ENCODE measurements at regions not wholly inside any gene's neighbourhood (a gene's known extent, or its start where the extent isn't known, plus 50 kb on each side); places are given as distances from the start of the nearest gene placed in this dataset.

DNA sequence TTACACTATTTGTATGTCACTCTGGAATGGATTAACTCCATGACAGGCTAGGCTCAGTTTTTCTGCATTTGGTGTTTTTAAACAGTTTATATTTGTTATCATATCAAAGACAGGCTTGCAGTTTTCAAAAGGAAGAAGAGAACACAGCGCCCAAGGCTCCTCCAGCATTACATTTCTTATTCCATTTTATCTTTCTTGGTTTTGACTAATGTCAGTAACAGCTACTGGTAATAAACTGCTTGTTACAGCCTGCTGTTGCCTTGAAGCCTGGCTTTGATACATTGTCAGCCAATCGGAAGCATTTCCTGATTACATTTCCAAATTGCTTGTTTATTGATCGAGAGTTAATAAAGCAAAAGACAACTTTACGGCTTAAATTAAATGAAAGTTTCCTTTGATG is 166.0 kb upstream of the MDFIC start:
- no peak for DNase-seq (ENCODE audit: low spot score)

DNA sequence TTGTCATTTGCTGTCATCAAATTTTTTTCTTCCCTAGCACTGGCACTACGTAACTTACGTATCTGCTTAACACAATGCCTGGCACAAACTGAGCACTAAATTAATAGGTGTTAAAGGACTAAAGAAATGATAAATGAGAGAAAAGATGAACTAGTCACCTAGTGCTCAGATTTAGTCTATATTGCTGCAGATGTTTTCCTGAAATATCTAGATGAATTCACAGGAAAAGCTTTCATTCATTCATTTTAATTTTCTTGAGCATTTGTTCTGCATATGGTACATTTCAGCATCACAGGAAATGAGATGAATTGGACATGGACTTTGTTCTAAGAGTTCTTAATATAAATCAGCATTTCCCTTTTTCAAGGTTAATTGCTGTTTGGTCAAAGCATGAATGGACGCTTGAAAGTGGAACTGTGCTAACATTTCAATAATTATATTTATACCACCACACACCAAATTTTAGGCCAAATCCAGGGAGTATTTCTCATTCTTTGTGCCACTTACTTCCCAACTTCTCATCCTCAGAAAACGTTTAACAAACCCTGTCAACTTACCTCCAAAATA is 163.2 kb upstream of the MDFIC start:
- no peak for DNase-seq (ENCODE audit: low spot score)

DNA sequence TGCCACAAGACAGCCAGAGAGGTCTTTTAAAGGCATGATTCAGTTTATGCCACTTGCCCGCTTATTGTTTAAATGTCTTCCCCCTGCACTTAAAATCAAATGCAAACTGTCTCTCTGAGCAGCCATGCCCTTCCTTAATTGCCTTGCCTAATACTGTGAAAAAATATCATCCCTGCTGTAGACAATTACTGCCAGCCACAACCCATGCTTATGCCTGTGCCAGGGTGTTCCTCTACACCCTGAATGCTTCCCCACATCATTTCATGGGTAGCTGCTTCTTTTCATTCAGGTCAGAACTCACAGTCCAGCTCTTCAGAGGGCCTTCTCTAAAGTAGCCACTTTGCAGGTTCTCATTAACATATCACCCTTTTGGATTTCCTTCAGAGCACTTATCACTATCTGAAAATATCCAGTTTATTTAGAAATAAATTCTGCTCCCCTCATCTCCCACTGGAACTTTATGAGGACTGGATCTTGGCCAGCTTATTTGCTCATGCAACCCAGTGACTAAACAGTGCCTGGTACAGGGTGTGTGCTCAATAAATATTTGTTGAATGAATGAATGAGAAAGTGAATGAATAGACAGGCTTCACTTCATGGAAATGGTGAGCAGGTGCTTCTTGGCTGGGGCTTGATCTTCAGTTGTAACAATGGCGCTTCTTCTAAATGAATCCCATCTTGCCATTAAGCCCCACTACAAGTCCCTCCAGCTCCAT is 162.4 kb upstream of the MDFIC start:
- no peak for DNase-seq (ENCODE audit: low spot score)

DNA sequence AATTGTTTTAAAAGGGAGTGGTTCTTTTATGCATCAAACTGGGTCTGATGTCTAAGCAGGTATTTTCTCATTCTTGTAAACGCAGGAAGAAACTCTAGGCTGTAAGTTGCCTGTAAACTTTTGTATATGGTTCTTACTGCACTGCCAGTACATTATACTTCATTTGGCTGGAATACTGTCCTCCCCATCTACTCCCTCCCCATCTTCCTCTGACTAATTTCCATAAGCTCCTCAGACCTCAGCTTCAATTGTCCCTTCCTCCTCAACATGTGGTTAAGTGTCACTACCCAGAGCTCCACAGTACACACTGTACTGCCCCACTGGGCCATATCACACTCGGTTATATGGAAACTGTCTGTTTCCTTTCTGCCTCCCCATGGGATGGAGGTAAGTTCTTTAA is 161.4 kb upstream of the MDFIC start:
- DNase-seq (ENCODE audit: low spot score): no peak

DNA sequence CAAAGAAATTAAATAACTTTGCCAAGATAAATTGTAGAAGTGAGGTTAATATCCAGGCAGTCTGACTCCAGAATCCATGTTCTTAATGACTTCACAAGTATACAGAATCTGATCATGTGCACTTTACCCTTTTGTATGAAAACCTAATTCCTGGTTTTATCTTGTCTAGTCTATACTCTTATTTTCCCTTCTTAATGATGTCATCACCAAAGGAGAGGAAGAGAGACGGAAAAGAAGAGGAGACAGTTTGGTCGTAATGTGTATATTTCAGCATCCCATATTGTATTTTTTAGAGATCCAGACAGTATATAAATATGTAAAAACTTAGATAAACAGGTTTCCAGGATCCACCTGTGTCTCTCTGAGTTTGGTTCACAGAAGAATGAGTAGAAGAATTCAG is 159.9 kb upstream of the MDFIC start:
- DNase-seq (ENCODE audit: low spot score): no peak

DNA sequence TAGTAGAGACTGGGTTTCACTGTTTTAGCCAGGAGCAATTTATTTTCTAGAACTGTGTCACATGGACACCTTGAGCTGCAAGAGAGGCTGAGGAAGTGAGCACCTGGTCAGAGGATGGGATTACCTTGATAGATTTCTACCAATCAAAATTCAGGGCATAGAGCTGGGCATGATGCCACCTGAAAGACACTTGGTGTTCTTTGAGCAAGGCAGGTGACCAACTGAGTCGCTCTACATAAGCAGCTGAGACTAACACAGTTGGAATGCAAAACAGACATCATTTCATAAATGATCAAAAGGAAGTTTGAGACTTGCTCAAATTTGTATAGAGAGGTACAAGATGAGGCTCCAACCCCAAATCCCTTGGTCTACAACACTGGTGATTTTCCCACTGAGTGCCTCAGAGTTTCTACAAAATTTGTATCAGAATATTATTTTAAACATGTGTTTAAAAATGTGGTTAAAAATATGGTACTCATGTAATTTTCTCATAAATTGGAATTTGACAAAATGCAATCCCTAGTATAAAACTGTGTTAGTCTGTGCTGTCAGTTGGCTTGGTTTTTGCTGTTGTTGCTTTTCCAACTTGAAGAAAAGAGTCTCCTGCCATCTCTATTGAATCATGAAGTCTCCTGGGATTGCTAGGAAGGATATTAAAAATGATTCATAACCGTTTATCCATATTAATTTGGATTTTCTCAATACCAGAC is 156.4 kb upstream of the MDFIC start:
- DNase-seq (ENCODE audit: low spot score): no peak

DNA sequence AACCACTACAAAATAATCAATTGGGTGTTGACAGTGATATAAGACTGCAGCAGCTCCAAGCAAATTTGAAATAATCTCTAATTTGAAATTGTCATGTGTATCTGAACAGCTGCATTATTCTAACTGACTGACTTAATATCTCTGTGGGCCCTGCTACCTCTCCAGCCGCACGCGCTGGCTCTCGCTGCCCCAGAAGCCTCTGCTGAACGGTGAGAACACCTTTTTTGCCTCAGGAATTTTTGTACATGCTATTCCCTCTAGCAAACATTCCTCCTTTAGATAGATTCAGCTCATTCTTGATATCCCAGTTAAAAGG is 155.9 kb upstream of the MDFIC start:
- DNase-seq (ENCODE audit: low spot score): no peak

DNA sequence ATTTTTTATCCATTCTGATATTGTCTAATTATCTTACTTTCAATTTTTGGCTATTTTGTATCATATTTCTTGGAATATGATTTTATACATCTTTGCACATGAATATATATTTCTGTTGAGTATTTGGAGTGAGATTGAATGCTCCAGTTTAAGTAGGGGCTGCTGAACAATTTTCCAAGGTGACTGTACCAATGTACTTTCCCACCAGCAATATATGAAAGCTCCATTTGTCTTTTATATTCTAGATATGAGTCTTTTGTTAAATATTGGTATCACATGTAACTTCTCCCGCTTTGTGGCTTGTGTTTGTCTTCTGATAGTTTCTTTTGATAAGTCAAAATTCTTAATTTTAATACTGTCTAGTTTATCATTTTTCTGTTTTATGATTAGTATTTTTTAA is 144.6 kb upstream of the MDFIC start:
- DNase-seq (ENCODE audit: low spot score): no peak

DNA sequence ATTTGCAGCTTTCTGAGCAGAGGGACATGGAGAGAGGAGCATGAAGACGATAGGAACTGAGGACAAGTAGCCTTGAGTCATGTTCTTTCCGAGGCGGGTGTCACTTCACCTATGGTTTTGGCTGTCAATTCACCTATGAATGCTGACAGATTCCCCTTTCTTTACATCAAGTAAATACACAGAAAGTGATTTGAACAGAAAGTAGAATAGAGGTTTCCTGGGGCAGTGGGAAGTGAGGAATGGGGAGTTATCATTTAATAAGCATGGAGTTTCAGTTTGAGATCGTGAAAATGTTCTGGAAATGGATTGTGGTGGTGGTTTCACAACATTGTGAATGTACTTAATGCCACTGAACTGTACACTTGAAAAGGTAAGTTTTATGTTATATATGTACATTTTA is 138.4 kb upstream of the MDFIC start:
- no peak for DNase-seq (ENCODE audit: low spot score)

DNA sequence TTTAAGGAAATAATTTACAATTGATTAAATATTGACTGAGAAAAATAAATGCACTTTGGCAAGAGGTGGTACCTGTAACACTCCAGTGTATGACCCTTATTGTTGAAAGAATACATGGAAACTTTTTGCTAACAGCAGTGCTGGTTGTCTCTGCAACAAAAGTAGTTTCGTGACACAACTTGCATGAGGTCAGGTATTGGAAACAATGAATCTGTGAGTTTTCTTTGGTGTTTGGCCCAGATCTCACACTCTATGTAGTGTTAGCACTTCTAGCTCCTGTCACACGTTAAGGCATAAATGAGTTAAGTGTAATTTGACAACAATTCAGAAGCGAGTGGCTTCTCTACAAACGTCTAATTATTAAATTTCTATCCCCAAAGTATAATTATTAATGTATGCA is 137.7 kb upstream of the MDFIC start:
- no peak for DNase-seq (ENCODE audit: low spot score)

DNA sequence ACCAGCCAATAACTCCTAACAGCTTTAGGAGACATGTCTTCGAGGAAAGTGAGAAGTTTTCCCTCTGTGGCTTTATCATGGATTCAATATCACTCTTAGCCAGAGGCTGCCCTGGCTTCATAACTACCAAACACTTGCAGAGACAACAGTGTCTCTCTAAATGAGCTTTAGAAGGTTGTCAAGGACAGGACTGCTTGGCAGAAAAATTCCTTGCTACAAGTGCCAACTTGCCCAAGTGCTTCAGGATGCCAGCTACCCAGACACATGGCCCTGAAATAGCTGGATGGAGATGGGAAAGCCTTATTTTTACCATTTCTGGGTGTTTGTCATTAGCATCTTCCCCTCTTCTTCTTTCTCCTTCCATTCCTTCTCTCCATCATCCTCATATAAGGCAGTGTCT is 137.1 kb upstream of the MDFIC start:
- no peak for DNase-seq (ENCODE audit: low spot score)

DNA sequence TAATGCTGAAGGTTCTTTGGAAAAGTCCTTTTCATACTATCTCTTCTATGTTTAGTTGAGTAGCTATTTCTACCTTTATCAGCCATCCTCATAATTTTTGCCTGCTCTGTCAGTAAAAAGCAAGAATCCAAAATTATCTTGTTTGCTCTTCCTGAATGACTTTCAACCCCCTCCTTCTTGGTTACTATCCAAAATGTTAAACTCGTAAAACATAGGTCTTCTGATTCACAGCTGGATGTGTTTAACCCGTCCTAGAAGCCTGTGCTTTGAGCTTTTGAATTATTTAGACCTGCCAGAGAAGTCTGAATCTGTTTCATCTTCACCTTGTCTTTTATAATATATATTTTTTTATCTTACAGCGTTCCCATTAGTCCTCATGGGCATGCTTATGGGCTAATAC is 136.4 kb upstream of the MDFIC start:
- no peak for DNase-seq (ENCODE audit: low spot score)

DNA sequence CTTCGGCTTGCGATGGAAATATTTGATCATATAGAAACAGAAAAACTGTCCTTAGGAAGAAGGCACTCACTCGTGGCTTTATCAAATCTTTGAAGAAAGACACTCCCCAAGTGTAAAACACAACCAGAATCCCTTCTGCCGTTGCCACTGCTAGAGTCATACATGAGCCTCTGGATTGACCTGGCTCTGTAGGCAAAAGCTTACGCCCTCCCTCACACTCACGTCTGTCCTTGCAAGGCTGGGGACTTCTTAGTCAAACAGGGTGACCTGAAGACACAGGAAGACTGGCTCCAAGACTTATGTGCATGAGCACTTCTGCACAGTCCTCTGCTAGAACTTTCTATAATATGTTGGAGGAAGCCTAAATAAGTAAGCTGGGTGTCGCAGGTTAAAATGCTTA is 135.4 kb upstream of the MDFIC start:
- DNase-seq (ENCODE audit: low spot score): no peak

DNA sequence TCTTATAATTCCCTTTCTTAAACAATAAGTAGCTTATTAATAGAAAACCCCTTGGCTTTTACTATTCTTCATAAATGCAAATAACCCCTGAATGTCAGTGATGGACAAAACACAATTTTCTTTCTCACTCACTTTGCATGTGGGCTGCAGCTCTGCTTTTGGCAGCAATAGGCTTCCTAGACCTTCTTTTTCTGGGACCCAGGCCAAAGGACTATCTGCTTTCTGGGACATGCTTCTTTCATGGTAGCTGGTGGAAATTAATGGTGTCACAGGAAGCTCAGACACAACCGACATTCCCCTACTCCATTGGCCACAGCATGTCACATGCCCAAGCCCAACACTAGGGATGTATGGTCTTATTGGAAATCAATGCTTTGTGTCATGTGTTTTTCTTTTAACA is 134.3 kb upstream of the MDFIC start:
- no peak for DNase-seq (ENCODE audit: low spot score)

DNA sequence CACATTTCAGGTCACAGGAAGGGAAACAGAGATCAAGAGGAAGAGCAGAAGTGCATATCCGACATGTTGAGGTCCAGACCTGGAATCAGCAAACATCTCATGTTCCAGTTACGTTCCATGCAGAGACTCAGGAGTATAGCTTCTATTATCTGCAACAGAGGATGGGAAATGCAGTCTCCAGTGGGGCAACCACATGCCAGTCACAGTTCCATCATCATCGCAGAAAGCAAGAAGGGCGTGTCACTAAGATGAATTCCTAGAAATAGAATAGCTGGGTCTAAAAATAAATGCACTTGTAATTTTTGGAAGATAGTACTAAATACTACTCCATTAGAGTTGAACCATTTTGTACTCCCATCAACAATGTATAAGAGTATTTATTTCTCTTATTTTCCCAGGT is 133.2 kb upstream of the MDFIC start:
- no peak for DNase-seq (ENCODE audit: low spot score)

DNA sequence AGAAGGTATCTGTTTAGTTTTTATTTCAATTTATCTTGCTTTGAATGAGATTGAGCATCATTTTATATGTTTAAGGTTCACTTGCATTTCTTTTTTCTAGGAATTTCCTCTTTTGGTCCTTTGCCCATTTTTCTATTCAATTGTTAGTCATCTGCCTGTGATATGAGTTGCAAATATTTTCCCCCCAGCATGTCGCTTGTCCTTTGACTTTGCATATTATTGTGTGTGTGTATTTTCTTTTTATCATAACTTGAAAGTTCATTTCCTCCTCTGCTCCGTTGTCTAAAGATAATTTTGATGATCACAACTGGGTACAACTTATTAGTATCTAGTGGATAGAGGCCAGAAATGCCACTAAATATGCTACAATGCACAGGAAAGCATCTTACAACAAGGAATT is 132.7 kb upstream of the MDFIC start:
- no peak for DNase-seq (ENCODE audit: low spot score)

DNA sequence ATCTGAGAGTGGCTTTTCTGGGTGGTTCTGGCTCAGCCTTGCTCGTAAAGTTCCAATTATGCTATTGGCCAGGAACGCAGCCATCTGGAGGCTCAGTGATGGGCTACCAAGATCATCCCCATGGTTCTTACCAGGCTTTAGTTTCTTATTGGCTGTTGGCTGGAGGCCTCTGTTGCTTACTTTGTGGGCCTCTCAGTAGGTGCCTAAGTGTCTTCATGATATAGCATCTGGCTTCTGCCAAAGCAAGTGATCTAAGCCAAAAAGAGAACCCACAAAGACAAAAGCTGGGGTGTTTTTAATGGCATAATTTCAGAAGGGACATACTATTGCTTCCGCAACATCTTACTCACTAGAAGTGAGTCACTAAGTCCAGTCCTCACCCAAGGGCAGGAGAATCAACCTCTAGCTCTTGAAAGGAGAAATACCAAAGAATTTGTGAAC is 132.0 kb upstream of the MDFIC start:
- DNase-seq (ENCODE audit: low spot score): no peak

DNA sequence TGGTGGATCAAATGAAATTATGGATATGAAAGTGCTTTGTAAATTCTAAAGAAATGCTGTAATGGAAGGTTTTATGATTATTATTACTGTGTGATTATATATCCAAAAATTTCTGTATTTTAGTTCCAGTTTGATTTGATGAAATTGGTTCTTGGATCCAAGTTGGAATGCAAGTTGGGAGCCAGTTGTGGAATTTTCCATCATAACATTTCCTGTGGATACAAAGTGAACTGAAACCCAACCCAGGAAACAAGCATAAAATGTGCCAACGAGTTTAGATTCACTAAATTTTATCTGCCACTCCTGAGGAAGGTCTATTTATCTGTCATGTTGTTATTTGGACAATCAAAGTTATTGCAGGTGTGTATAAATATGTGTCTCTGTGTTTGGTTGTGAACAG is 131.4 kb upstream of the MDFIC start:
- DNase-seq (ENCODE audit: low spot score): no peak

DNA sequence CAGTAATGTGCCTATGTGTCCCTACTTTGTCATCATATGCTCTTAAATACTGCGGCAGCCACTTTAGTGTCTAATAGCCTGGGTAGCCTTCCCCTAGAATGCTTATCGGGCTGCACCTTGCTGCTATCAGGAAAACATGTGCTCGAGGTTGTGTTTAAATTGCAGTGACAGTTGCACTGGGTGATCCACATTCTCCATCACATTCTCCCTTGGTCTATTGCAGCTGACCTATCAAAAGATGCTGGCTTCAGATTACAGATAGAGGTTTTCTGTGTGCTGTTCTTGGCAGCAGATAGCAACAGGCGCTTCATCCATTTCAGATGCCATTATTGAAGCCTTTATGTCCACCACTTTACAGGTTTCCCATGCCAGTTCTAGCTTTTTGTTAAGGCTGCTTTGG is 130.1 kb upstream of the MDFIC start:
- no peak for DNase-seq (ENCODE audit: low spot score)

DNA sequence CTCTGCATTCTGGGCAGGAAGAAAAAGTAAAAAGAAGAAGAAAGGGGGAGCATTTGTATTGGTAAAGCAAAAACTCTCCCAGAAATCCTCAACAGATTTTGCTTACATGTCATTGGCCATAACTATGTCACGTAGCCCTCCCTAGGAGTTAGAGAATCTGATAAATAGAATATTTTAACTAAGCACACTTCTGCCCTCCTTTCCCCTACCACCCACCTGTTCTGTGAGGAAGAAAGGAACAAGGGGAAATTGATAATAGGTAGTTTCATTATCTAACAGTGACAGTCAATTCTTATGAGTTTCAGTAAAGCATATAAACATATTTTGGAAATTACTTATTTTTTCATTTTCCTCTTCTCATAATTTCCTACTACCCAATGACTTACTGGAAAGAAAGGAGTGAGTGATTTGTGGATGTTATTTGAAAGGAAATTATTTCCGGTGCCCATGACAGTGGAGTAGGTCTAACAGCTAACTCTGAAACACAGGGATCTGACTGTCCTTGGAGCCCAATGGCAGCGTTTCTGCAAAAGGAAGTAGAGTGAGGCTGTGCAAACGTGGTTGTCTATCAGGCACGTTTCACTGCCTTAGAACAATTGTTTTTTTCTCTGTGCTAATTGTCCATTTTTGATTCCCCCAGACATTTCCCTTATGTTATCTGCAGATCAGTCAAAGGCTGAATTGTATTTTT is 128.6 kb upstream of the MDFIC start:
- no peak for DNase-seq (ENCODE audit: low spot score)

DNA sequence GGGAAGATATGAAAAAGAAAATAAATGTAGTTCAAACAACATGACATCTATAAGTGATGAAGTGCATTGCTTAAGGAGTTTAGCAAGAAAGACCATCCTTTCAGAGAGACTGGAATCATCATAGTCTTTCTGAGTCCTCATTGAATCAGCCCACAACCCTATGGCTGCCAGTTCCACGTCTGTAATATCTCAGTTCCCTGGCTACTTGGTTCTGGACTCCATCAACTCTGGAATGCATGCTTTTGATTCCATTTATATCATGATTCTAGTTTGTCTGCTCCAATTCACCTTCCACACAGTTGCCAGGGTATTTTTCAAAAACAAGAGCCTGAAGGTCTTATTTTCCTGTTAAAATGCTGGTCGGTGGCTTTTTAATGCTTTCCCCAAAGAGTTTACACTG is 126.4 kb upstream of the MDFIC start:
- DNase-seq (ENCODE audit: low spot score): no peak

DNA sequence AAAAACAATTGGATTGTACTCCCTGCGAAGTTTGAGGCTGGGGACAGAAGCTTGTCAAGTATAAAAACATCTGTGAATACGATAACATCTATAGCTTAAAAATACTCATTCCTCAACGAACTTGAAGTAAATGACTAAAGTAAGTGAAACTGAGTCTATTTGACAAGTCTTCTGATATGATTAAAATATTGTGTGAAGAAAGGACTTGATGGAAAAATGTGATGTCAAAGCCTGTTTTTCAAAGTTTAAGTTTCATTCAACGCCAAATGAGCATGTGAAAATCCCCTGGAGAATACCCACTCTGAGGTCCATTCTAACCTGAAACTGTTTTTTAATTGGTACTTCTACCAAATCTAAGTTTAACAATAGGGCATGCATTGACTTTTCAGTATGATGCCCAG is 122.3 kb upstream of the MDFIC start:
- no peak for DNase-seq (ENCODE audit: low spot score)

DNA sequence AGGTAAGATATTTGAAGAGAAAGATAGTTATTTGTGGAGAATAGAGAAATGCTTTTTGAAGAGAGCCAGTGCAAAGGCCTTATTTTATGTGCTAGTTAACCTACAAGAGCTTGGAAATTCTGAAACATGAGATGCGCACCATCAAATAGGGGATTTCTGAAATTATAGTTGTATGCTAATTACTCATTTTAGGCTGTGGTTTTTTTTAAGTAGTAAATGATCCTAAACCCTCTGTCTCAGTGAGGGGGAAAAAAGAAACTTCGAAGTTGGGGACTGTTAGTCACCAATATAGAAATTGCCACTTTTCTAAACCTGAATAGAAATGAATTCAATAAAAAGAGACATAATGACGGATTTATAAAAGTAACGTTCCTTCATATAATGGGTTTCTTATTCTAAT is 119.3 kb upstream of the MDFIC start:
- DNase-seq (ENCODE audit: low spot score): no peak
